ENCODE measurements at regions not wholly inside any gene's neighbourhood (a gene's known extent, or its start where the extent isn't known, plus 50 kb on each side); places are given as distances from the start of the nearest gene placed in this dataset.

DNA sequence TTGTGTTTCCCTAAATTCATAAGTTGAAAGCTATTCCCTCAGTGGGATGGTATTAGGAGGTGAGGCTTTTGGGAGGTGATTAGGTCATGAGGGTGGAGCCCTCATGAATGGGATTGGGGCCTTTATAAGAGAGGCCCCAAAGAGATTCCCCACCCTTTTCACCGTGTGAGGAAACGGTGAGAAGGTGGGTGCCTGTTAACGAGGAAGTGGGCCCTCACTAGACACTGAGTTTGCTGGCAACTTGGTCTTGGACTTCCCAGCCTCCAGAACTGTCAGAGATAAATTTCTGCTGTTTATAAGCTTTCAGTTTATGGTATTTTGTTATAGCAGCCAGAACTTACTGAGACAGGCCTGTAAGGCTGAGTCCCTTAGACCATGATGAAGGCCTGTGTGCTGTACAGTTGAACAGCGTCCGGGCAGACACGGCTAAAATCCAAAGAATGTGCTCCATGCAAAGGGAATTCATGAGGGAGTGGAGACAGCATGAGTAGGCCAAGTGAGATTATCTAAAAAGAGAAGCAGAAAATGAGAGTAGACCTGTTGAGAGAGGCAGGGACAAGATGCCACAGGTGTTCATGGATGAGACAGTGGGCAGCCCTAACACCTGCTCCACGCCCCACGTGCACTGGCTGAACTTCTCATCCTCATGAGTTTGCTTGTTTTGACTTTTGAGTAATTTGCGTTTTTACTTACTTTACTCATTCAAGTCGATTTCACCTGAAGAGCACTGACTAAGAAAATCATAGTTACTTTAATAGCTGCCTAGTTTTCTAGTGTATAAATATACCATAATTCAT, 66.9 kb upstream of the SFMBT2 start:
- DNase-seq = no peak

DNA sequence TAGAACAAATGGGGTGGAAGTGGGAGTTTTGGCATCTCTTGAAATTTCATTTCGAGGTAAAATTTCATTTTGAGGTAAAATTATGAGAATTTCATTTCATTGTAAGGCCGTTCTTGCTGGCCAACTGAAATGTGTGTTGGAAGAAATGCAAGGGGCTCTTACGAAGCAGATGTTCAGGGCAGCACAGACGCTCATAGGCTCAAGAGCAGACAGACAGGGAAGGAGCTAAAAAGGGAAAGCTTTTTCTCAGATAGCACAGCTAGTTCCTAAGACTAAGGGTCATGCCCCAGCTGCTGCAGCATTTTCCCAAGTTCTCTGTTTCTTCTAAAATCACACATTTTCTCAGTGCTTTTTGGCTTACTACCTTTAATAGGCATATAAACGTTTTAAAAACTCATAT, 65.1 kb upstream of the SFMBT2 start:
- DNase-seq = no peak

DNA sequence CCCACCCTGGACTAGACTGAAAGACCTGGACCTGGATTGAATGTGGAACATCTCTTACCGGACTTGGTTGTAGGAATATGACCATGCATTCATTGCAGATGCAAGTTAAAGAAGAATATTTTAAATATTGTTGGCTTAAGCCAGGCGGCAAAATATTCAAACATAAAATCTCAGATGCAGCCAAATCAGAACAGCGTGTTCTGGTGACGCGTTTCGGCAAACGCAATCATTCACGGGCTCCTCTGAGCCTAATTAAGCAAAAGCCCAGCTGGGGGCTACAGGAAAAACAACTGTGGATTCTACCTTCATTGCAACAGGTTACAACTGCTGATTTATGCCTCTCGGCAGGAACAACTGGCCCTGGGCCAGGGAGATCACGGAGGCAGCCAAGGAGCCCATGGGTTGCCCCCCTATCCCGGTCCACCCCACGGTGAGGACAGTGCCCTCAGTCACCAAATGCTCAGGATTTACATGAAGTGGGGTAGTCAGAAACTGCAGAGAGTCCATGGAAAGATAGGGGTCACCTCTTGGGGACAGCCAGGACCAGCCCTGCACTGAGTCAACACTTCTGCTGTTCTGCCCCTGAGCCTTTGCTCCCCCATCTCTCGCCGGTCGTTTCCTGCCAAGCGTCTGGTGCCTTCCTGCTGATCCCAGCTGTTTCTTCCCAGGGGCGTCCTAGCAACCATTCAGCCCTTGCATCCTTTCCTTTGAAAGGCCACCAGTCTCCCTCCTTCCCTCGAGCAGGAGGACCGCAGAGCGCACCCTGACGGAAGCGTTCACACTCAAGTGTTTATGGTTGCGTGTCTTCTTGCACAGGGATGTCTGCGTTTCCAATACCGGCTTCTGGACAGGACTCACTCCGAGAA, 64.4 kb upstream of the SFMBT2 start:
- DNase-seq = no peak

DNA sequence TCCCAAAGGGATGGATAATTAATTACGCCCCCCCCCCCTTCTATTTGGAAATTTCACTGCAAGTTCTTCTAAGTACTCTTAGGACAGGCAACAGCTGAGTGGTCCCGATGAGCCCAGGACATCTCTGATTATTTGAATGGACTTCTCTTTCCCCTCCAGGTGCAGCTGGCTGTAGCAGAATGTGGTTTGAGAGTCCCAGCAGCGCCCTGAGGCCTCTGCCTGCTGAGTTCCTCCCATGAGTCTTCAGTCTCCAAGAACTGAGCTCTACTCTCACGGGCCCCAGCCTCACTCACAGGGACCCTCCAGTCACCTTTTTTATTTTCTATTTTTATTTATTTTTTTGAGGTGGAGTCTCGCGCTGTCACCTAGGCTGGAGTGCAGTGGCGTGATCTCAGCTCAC, 63.6 kb upstream of the SFMBT2 start:
- no peak for DNase-seq

DNA sequence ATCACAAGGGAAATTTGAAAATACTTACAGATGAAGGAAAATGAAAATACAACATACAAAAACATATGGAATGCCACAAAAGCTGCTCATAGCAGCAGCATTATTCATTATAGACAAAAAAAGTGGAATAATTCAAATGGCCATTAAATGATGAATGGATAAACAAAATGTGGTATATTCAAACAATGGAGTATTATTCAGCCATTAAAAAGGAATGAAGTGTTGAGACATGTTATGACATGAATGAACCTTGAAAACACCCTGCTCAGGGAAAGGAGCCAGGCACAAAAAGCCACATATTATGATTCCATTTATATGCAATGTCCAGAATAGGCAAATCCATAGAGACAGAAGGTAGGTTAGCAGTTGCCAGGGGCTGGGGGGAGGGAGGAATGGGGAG, 62.6 kb upstream of the SFMBT2 start:
- DNase-seq = no peak

DNA sequence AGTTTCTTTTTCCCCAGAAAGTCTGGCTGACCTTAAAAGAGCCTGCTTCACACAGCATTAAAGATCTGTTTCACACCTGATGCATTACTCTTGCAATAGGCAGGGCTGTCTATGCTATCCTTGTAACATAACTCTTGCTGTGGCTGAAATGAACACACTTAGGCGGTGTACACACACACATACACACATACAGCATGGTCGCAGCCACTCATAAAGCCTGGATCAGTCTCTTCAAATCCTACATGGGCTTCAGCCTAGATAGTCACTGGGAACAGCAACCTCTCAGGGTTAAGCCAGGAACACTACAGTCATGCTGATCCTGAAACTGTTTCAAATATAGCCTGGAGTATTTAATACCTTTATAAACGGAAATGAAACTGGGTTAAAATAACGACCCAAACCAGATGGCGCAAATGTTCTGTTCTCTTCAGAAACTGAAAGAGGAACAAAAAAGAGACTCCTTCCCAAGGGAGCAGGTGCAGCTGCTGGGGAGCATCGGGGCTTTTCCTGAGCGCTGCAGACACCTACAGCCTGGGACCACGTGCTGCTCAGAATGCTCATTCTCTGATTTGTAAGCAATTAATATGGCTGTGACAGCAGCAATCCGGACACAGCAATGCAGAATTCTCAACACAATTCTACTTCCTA, 61.0 kb upstream of the SFMBT2 start:
- no peak for DNase-seq

DNA sequence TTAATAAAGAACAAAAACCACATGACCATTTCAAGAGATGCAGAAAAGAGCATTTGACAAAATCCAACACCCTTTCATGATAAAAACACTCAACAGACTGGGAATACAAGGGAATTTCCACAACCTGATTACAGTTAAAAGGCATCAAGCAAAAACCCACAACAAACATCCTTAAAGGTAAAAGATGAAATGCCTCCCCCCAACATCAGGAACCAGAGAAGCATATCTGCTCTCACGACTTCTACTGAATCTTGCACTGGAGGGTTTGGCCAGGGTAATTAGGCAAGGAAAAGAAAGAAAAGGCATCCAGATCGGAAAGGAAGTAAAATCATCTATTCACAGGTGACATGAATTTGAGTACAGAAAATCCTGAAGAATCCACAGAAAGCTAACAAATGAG, 59.5 kb upstream of the SFMBT2 start:
- no peak for DNase-seq

DNA sequence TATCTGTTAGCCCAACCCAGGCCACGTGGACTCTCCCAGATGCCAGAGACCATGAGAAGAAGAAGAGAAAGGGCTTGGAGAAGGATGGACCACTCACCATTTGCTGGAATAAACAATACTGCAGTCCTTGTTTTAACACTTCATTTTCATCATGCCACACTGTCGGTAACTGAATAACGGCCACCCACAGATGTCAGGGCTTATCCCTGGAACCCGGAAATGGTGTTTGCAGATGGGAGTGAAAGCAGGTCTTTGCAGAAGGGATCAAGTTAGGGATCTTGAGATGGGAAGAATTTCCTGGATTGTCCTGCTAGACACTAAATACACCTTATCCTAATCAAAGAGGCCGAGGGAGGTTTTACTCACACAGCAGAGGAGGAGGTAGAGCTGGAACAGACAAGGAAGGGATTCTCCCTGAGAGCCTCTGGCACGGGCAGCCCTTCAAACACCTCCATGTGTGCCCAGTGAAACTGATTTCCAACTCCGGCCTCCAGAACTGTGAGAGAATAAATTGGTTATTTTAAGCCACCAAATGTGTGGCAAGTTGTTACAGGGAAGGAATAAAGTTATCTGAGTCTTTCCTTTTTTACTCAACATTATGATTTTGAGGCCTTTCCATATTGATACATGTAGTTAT, 56.3 kb upstream of the SFMBT2 start:
- no peak for DNase-seq

DNA sequence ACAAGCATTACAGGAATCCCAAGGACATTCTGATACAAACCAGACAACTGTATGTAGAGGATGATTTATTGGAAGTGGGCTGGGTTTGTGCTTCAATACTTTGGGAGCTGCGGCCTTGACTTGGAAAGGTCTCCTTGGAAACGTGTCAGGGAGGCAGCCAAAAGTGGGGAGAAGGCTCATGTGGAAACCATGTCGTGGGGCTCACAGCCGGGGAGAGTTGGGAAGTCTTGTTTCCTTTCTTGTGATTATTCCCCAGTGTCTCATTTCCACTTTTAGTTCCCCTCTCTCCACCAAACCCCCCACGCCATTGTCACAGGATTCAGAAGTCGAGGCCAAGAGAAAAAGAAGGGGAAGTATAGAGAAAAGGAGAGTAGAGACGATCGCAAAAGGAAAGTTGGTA, 53.9 kb upstream of the SFMBT2 start:
- DNase-seq = no peak

Measured in activated gamma-delta T cell (primary cell).